ENCODE measurements at regions not wholly inside any gene's neighbourhood (a gene's known extent, or its start where the extent isn't known, plus 50 kb on each side); places are given as distances from the start of the nearest gene placed in this dataset.
A peak's percentile ranks its signal among the peaks of the same experiment; 100 is the strongest.
"Not testable (repeated sequence)": the region's sequence is repeated elsewhere in the genome, so short reads cannot be mapped to it uniquely, and the experiment has no call there.

- TF ChIP-seq CTCF (IDR thresholded peaks at IDR 0.05; ENCODE audit: unreplicated experiment) = no peak
- H3K36me3 Mint-ChIP-seq (ENCODE audit: insufficient read depth, unreplicated experiment) = no peaks in the 10 kb centered on the region
- peaks cover 41% of the 10 kb centered on the region for H3K4me1 Mint-ChIP-seq (ENCODE audit: low read depth, unreplicated experiment)
- no peak overlapping the region for H3K4me3 Mint-ChIP-seq (ENCODE audit: low read depth, unreplicated experiment)
- no peaks in the 10 kb centered on the region for H3K9me3 Mint-ChIP-seq (ENCODE audit: low read depth, unreplicated experiment)
- no peak overlapping the region for H3K27ac Mint-ChIP-seq (ENCODE audit: unreplicated experiment)
- DNase-seq = no peak
- intact Hi-C loops (cut with micrococcal nuclease; ENCODE audit: unreplicated experiment) = loop anchor here (10.0 kb wide), 2 partner anchors 713 to 1377 kb away; no protein-coding TSS in a partner anchor
- H3K27me3 Mint-ChIP-seq (ENCODE audit: unreplicated experiment) = no peaks in the 10 kb centered on the region
- CTCF ChIA-PET = interaction anchor here (1.5 kb wide), 1 partner anchor 9 kb away, joined by 4 read pairs; no protein-coding TSS in a partner anchor
- BruUV-seq (replicated peaks) = no TSS peak
Measured at GRCh38 chr6:21941926-21942325, 348.4 kb downstream of the SOX4 start.

- H3K4me3 Mint-ChIP-seq (ENCODE audit: low read depth, unreplicated experiment) = no peak overlapping the region
- intact Hi-C loops (cut with micrococcal nuclease; ENCODE audit: unreplicated experiment) = loop anchor here (10.0 kb wide), 2 partner anchors 712 to 1378 kb away; no protein-coding TSS in a partner anchor
- no peak for TF ChIP-seq CTCF (IDR thresholded peaks at IDR 0.05; ENCODE audit: unreplicated experiment)
- H3K4me1 Mint-ChIP-seq (ENCODE audit: low read depth, unreplicated experiment) = peaks cover 51% of the 10 kb centered on the region
- peak overlapping the region; percentile 16 for H3K27ac Mint-ChIP-seq (ENCODE audit: unreplicated experiment)
- DNase-seq = no peak
- peaks cover 2% of the 10 kb centered on the region for H3K36me3 Mint-ChIP-seq (ENCODE audit: insufficient read depth, unreplicated experiment)
- no peaks in the 10 kb centered on the region for H3K27me3 Mint-ChIP-seq (ENCODE audit: unreplicated experiment)
- BruUV-seq (replicated peaks) = no TSS peak
- H3K9me3 Mint-ChIP-seq (ENCODE audit: low read depth, unreplicated experiment) = no peaks in the 10 kb centered on the region
- CTCF ChIA-PET = interaction anchor here (0.7 to 1.5 kb wide), 2 partner anchors 8 to 25 kb away, joined by 3 to 4 read pairs; no protein-coding TSS in a partner anchor
Measured at GRCh38 chr6:21942897-21943296, 349.3 kb downstream of the SOX4 start.

- no peaks in the 10 kb centered on the region for H3K27me3 Mint-ChIP-seq (ENCODE audit: unreplicated experiment)
- peak; percentile 54 for DNase-seq
- TF ChIP-seq CTCF (IDR thresholded peaks at IDR 0.05; ENCODE audit: unreplicated experiment) = no peak
- no TSS peak for BruUV-seq (replicated peaks)
- peaks cover 85% of the 10 kb centered on the region for H3K4me1 Mint-ChIP-seq (ENCODE audit: low read depth, unreplicated experiment)
- intact Hi-C loops (cut with micrococcal nuclease; ENCODE audit: unreplicated experiment) = loop anchor here (5.0 to 10.0 kb wide), 5 partner anchors 201 to 1382 kb away; no protein-coding TSS in a partner anchor
- H3K4me3 Mint-ChIP-seq (ENCODE audit: low read depth, unreplicated experiment) = no peak overlapping the region
- H3K27ac Mint-ChIP-seq (ENCODE audit: unreplicated experiment) = peak overlapping the region; percentile 79
- CTCF ChIA-PET = interaction anchor here (0.6 to 1.2 kb wide), 6 partner anchors 12 to 581 kb away, joined by 3 to 5 read pairs (median 3); no protein-coding TSS in a partner anchor
- no peaks in the 10 kb centered on the region for H3K9me3 Mint-ChIP-seq (ENCODE audit: low read depth, unreplicated experiment)
- peaks cover 6% of the 10 kb centered on the region for H3K36me3 Mint-ChIP-seq (ENCODE audit: insufficient read depth, unreplicated experiment)
Measured at GRCh38 chr6:21946298-21946783, 350.5 kb downstream of the PRL start.

DNA sequence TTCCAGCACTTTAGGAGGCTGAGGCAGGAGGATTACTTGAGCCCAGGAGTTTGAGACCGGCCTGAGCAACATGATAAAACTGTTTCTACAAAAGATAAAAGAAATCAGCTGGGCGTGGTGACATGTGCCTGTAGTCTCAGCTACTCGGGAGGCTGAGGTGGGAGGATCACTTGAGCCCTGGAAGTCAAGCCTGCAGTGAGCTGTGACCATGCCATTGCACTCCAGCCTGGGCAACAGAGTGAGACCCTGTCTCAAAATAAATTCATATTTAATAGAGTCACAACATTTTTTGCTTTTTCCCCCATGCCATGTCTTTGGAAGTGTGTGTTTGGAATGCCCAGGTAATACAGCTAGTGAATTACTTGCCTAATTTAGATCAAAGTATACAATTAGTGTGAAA lies 349.6 kb downstream of the PRL start:
- not testable (repeated sequence) for DNase-seq; H3K4me3 Mint-ChIP-seq (ENCODE audit: low read depth, unreplicated experiment); BruUV-seq (replicated peaks); H3K27me3 Mint-ChIP-seq (ENCODE audit: unreplicated experiment); H3K9me3 Mint-ChIP-seq (ENCODE audit: low read depth, unreplicated experiment); H3K36me3 Mint-ChIP-seq (ENCODE audit: insufficient read depth, unreplicated experiment)
- CTCF ChIA-PET = interaction anchor here (1.0 kb wide), 1 partner anchor 19 kb away, joined by 3 read pairs; no protein-coding TSS in a partner anchor
- Mint-ChIP-seq H3K27ac (ENCODE audit: unreplicated experiment) (peak overlapping the region; percentile 79), H3K4me1 (ENCODE audit: low read depth, unreplicated experiment) (peaks cover 88% of the 10 kb centered on the region)
- intact Hi-C loops (cut with micrococcal nuclease; ENCODE audit: unreplicated experiment) = loop anchor here (5.0 to 10.0 kb wide), 5 partner anchors 200 to 1382 kb away; no protein-coding TSS in a partner anchor

Measured in Calu3 (cell line).